ENCODE measurements at regions not wholly inside any gene's neighbourhood (a gene's known extent, or its start where the extent isn't known, plus 50 kb on each side); places are given as distances from the start of the nearest gene placed in this dataset.

GRCh38 chr3:194277104-194277785 lies 73.9 kb downstream of the CPN2 start:
- no peak overlapping the region for H3K4me3 ChIP-seq (ENCODE audit: low read length)
- no peak for DNase-seq (ENCODE audit: low read depth)
- TF ChIP-seq, protein P1, sequence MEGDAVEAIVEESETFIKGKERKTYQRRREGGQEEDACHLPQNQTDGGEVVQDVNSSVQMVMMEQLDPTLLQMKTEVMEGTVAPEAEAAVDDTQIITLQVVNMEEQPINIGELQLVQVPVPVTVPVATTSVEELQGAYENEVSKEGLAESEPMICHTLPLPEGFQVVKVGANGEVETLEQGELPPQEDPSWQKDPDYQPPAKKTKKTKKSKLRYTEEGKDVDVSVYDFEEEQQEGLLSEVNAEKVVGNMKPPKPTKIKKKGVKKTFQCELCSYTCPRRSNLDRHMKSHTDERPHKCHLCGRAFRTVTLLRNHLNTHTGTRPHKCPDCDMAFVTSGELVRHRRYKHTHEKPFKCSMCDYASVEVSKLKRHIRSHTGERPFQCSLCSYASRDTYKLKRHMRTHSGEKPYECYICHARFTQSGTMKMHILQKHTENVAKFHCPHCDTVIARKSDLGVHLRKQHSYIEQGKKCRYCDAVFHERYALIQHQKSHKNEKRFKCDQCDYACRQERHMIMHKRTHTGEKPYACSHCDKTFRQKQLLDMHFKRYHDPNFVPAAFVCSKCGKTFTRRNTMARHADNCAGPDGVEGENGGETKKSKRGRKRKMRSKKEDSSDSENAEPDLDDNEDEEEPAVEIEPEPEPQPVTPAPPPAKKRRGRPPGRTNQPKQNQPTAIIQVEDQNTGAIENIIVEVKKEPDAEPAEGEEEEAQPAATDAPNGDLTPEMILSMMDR (conservative IDR thresholded peaks at IDR 0.05; ENCODE audit: low read depth, low read length), result no peak

GRCh38 chr3:194277786-194278130 lies 73.4 kb downstream of the CPN2 start:
- TF ChIP-seq, protein P1 (conservative IDR thresholded peaks at IDR 0.05; ENCODE audit: low read depth, low read length), result no peak
- H3K4me3 ChIP-seq (ENCODE audit: low read length), result no peak overlapping the region
- no peak for DNase-seq (ENCODE audit: low read depth)

DNA sequence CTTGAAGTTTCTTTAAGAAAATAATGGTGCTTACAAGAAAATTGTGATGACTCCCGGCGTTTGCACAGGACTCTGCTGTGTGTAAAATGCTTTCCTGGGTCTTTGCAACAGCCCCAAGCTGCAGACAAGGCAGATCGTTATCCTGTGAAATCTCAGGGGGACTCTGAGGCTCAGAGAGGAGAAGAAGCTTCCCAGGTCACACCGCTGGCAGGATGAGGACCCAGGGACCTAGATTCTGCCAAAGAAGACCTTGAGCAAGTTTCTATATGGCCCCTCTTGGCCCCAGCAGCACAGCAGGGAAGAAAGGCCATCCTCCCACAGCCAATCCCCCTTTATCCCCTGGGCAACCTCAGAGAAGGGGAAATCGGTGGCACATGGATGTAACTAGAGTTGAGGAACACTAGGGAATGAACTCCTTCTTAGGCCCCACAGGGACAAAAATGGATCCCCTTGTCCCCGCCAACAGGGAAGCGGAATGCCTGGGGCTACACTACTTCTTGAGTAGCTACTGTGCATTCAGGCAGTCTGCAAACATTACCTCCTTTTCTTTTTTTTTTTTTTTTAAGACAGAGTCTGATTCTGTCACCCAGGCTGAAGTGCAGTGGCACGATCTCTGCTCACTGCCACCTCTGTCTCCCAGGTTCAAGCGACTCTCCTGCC lies 72.8 kb downstream of the CPN2 start:
- H3K4me3 ChIP-seq (ENCODE audit: low read length), result no peak overlapping the region
- TF ChIP-seq, protein P1 (conservative IDR thresholded peaks at IDR 0.05; ENCODE audit: low read depth, low read length), result no peak
- DNase-seq (ENCODE audit: low read depth), result no peak

DNA sequence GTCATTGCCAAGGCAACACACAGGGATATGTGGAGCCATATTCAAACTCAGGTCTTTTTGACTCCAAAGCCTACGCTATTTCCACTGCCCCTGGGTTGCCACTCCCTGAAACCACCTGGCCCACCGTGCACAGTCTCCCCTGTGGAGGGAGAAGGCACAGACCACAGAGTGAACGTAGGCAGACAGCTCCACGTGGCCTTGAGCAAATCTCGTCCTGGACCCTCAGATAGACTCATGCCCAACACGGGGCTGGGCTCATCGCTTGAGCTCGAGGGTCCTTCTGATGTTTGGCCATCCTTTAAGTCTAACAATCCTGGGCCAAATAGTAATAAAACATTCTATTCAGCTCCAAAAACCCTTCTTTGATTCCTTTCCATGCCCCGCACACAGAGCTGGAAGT lies 72.0 kb downstream of the CPN2 start:
- H3K4me3 ChIP-seq (ENCODE audit: low read length), result no peak overlapping the region
- no peak for DNase-seq (ENCODE audit: low read depth)
- TF ChIP-seq, protein P1 (conservative IDR thresholded peaks at IDR 0.05; ENCODE audit: low read depth, low read length), result no peak

- TF ChIP-seq, protein P1 (conservative IDR thresholded peaks at IDR 0.05; ENCODE audit: low read depth, low read length), result no peak
- no peak for DNase-seq (ENCODE audit: low read depth)
- no peak overlapping the region for H3K4me3 ChIP-seq (ENCODE audit: low read length)
Measured at GRCh38 chr3:194279701-194280360, 71.3 kb downstream of the CPN2 start.

DNA sequence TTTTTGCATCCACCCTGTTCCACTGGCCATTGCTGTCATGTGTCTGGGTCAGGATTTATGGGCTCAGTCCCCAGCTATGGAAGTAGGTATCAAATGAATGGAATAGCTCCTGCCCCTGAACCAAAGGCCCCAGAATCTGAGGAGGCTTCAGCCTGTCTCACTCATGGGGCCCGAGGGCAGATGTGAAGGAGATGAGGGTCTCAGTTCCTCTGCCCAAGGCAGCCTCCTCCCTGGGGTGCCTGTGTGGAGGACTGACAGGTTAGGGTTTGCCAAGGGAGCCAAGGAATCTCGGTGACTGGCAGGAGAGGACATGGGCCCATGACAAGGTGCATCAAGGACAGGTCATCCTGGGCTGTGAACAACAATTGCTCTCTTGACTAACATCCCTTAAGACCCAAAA lies 70.4 kb downstream of the CPN2 start:
- H3K4me3 ChIP-seq (ENCODE audit: low read length), result no peak overlapping the region
- TF ChIP-seq, protein P1 (conservative IDR thresholded peaks at IDR 0.05; ENCODE audit: low read depth, low read length), result no peak
- DNase-seq (ENCODE audit: low read depth), result no peak

Measured in retinal pigment epithelial cell (primary cell).